ENCODE measurements at regions not wholly inside any gene's neighbourhood (a gene's known extent, or its start where the extent isn't known, plus 50 kb on each side); places are given as distances from the start of the nearest gene placed in this dataset.

DNA sequence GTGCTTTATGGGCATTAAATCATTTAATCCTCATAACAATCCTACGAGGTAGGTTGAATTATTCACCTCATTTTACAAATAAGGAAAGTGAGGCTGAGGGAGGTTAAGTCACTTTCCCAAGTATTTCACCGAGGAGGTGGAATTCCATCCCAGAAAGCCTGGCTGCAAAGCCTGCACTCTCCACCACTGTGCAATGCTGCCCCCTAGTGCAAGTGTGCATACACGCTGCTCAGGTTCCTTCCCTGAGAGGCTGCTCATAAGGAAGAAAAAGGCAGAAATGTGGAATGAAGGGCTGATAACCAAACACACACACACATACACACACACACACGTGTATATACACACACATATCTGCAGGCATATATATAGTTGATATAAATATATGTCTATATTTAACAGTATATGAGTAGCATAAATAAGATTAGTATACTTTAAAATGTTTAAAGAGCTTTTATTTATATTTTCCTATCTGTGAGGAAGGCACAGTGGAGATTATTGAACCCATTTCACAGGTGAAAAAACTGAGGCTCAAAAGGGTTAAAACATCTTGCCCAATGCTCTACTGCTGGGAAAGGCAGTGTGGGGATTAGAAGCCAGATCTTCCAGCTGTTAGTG lies 714.5 kb upstream of the TENM3 start (continued):
- TF ChIP-seq BCLAF1 (IDR thresholded peaks at IDR 0.05) (no peak), XRCC5 (optimal IDR thresholded peaks at IDR 0.05; ENCODE audit: low read length) (peak; percentile 31), ZNF792 (CRISPR knock-in tag; IDR thresholded peaks at IDR 0.05) (no peak), CEBPG (CRISPR knock-in tag; IDR thresholded peaks at IDR 0.05) (0 out of 2 replicates have a peak, but pooled peaks have one; percentile 22), ZNF24 (IDR thresholded peaks at IDR 0.05) (no peak), HCFC1 (IDR thresholded peaks at IDR 0.05; ENCODE audit: low read depth, low read length) (no peak), ZNF446 (CRISPR knock-in tag; IDR thresholded peaks at IDR 0.05) (no peak), ARID4A (CRISPR knock-in tag; IDR thresholded peaks at IDR 0.05; ENCODE audit: borderline replicate concordance) (no peak), PRMT3 (CRISPR knock-in tag; IDR thresholded peaks at IDR 0.05; ENCODE audit: borderline replicate concordance, low read depth) (no peak), ZBTB38 (CRISPR knock-in tag; IDR thresholded peaks at IDR 0.05) (no peak), TEAD3 (CRISPR knock-in tag; optimal IDR thresholded peaks at IDR 0.05; ENCODE audit: borderline replicate concordance) (peak; percentile 40), STAG1 (CRISPR knock-in tag; IDR thresholded peaks at IDR 0.05) (peak; percentile 95)

Measured in HepG2 (cell line).